BJ (cell line): ENCODE measurements at regions not wholly inside any gene's neighbourhood (a gene's known extent, or its start where the extent isn't known, plus 50 kb on each side); places are given as distances from the start of the nearest gene placed in this dataset.

Source experiments
- CTCF ChIA-PET: fragments of 350-600 bp; formaldehyde crosslinking; extraction: SDS; loops from one replicate; lab custom pipeline; 2021; ENCODE audit warnings: antibody characterized with exemption, inconsistent platforms; lab: Yijun Ruan, JAX
- POLR2A ChIA-PET: fragments of 300-600 bp; sonication (Branson Sonifier 250); formaldehyde crosslinking; extraction: SDS; loops from one replicate; lab custom pipeline; 2021; ENCODE audit warnings: antibody characterized with exemption; lab: Charles Lee
- DNase-seq: peaks from one replicate; pipeline ENCODE4 v3.0.0-alpha.2; 2011; ENCODE audit warnings: low read depth
- H3K27me3 ChIP-seq: 2 replicates; pipeline ENCODE4 v1.6.0; 2011; ENCODE audit warnings: low read length; ENCODE audit not compliant: control insufficient read depth, insufficient read depth
- H3K36me3 ChIP-seq: 2 replicates; pipeline ENCODE4 v1.5.1; 2011; ENCODE audit warnings: low read length; ENCODE audit not compliant: control insufficient read depth, insufficient read depth
- H3K4me3 ChIP-seq: 2 replicates; pipeline ENCODE4 v1.5.1; 2011; ENCODE audit warnings: low read depth, mild to moderate bottlenecking, control low read depth, low read length
- CTCF ChIP-seq: IDR thresholded peaks from 2 replicates; pipeline ENCODE4 v1.5.1; 2011; ENCODE audit warnings: low read depth, mild to moderate bottlenecking, control low read depth, inconsistent platforms, low read length, moderate library complexity; ENCODE audit not compliant: insufficient read depth

- ChIA-PET CTCF (interaction anchor here (1.8 kb wide), 1 partner anchor 13 kb away, joined by 4 read pairs; no protein-coding TSS in a partner anchor), POLR2A (no interaction called here)
- no peaks in the 10 kb centered on the region for H3K36me3 ChIP-seq
- no peaks in the 10 kb centered on the region for H3K27me3 ChIP-seq
- DNase-seq, result no peak
- TF ChIP-seq CTCF, result no peak
- no peak overlapping the region for H3K4me3 ChIP-seq
Measured at GRCh38 chr5:171535162-171535561, 115.7 kb downstream of the FGF18 start.

GRCh38 chr5:171537070-171537849, 117.8 kb downstream of the FGF18 start:
- ChIA-PET CTCF (interaction anchor here (0.9 kb wide), 1 partner anchor 118 kb away, joined by 3 read pairs; no protein-coding TSS in a partner anchor), POLR2A (interaction anchor here (0.7 kb wide), 1 partner anchor 58 kb away, joined by 3 read pairs; no protein-coding TSS in a partner anchor)
- no peak for TF ChIP-seq CTCF
- Histone ChIP-seq H3K4me3 (no peak overlapping the region), H3K36me3 (no peaks in the 10 kb centered on the region), H3K27me3 (peaks cover 1% of the 10 kb centered on the region; the same call in 1 of the 2 replicates)
- no peak for DNase-seq

- Histone ChIP-seq H3K27me3 (peaks cover 1% of the 10 kb centered on the region; the same call in 1 of the 2 replicates), H3K36me3 (no peaks in the 10 kb centered on the region), H3K4me3 (no peak overlapping the region)
- TF ChIP-seq CTCF, result no peak
- ChIA-PET CTCF (no interaction called here), POLR2A (interaction anchor here (0.7 kb wide), 1 partner anchor 57 kb away, joined by 3 read pairs; no protein-coding TSS in a partner anchor)
- DNase-seq, result no peak
Measured at GRCh38 chr5:171537923-171538537, 118.6 kb downstream of the FGF18 start.

- H3K27me3 ChIP-seq, result peaks cover 1% of the 10 kb centered on the region; the same call in 1 of the 2 replicates
- TF ChIP-seq CTCF, result no peak
- ChIA-PET POLR2A (no interaction called here), CTCF (no interaction called here)
- H3K36me3 ChIP-seq, result no peaks in the 10 kb centered on the region
- DNase-seq, result no peak
- H3K4me3 ChIP-seq, result no peak overlapping the region
Measured at GRCh38 chr5:171538681-171539080, 119.2 kb downstream of the FGF18 start.

GRCh38 chr5:171540865-171541264, 121.4 kb downstream of the FGF18 start:
- H3K4me3 ChIP-seq, result no peak overlapping the region
- DNase-seq, result no peak
- peaks cover 1% of the 10 kb centered on the region; the same call in 1 of the 2 replicates for H3K27me3 ChIP-seq
- H3K36me3 ChIP-seq, result no peaks in the 10 kb centered on the region
- POLR2A ChIA-PET, result no interaction called here
- no peak for TF ChIP-seq CTCF
- CTCF ChIA-PET, result no interaction called here
